SK-N-SH treated with all-trans-retinoic acid at 6 μM for 48 hours (cell line): ENCODE measurements at regions not wholly inside any gene's neighbourhood (a gene's known extent, or its start where the extent isn't known, plus 50 kb on each side); places are given as distances from the start of the nearest gene placed in this dataset.
"Not testable (repeated sequence)": the region's sequence is repeated elsewhere in the genome, so short reads cannot be mapped to it uniquely, and the experiment has no call there.

Experiments used
- ATAC-seq: fragments of 200-7000 bp; cut with Tn5 transposase; 3 replicates; pipeline ENCODE4 v1.9.1; 2020; ENCODE audit warnings: mild to moderate bottlenecking, moderate library complexity
- ARNTL ChIP-seq: fragments of 450-650 bp; formaldehyde crosslinking; IDR thresholded peaks from 2 replicates; pipeline ENCODE4 v1.5.0; 2020; ENCODE audit warnings: low read depth, mild to moderate bottlenecking, moderate library complexity, borderline replicate concordance
- BACH2 ChIP-seq: fragments of 250-450 bp; sonication (Bioruptor Pico); IDR thresholded peaks from 2 replicates; pipeline ENCODE4 v1.9.0; 2021; ENCODE audit warnings: mild to moderate bottlenecking, borderline replicate concordance
- CSDC2 ChIP-seq: fragments of 250-450 bp; sonication (Bioruptor Pico); IDR thresholded peaks from 2 replicates; pipeline ENCODE4 v1.5.0; 2020; ENCODE audit warnings: mild to moderate bottlenecking, moderate library complexity
- ESRRG ChIP-seq: fragments of 250-450 bp; sonication (Bioruptor Pico); IDR thresholded peaks from 2 replicates; pipeline ENCODE4 v1.6.1; 2021; ENCODE audit warnings: mild to moderate bottlenecking
- GLIS3 ChIP-seq: fragments of 250-450 bp; sonication (Bioruptor Pico); IDR thresholded peaks from 2 replicates; pipeline ENCODE4 v1.5.0; 2020; ENCODE audit warnings: mild to moderate bottlenecking, moderate library complexity
- ISL1 ChIP-seq: fragments of 250-450 bp; sonication (Bioruptor Pico); IDR thresholded peaks from 2 replicates; pipeline ENCODE4 v2.1.2; 2022; ENCODE audit warnings: mild to moderate bottlenecking, moderate library complexity
- OSR1 ChIP-seq: fragments of 250-450 bp; sonication (Bioruptor Pico); IDR thresholded peaks from 2 replicates; pipeline ENCODE4 v1.8.0; 2022; ENCODE audit warnings: moderate library complexity, mild to moderate bottlenecking, inconsistent platforms
- POU6F1 ChIP-seq: fragments of 250-450 bp; sonication (Bioruptor Pico); IDR thresholded peaks from 2 replicates; pipeline ENCODE4 v1.8.0; 2021; ENCODE audit warnings: low read depth, mild to moderate bottlenecking, moderate library complexity, borderline replicate concordance
- PPARA ChIP-seq: fragments of 250-450 bp; sonication (Bioruptor Pico); IDR thresholded peaks from 2 replicates; pipeline ENCODE4 v1.5.0; 2020; ENCODE audit warnings: mild to moderate bottlenecking, borderline replicate concordance
- RARB ChIP-seq: fragments of 250-450 bp; sonication (Bioruptor Pico); IDR thresholded peaks from 2 replicates; pipeline ENCODE4 v1.8.0; 2021; ENCODE audit warnings: mild to moderate bottlenecking, moderate library complexity
- SNAI2 ChIP-seq: fragments of 250-450 bp; sonication (Bioruptor Pico); IDR thresholded peaks from 2 replicates; pipeline ENCODE4 v1.5.0; 2020; ENCODE audit warnings: mild to moderate bottlenecking, moderate library complexity
- TCF4 ChIP-seq: fragments of 250-450 bp; sonication (Bioruptor Pico); IDR thresholded peaks from 2 replicates; pipeline ENCODE4 v1.8.0; 2021; ENCODE audit warnings: mild to moderate bottlenecking, moderate library complexity, borderline replicate concordance
- TSHZ2 ChIP-seq: fragments of 250-450 bp; sonication (Bioruptor Pico); IDR thresholded peaks from 2 replicates; pipeline ENCODE4 v1.5.0; 2020; ENCODE audit warnings: mild to moderate bottlenecking, moderate library complexity
- ZC3H10 ChIP-seq: fragments of 250-450 bp; sonication (Bioruptor Pico); IDR thresholded peaks from 2 replicates; pipeline ENCODE4 v1.5.1; 2021; ENCODE audit warnings: mild to moderate bottlenecking, moderate library complexity
- ZFP3 ChIP-seq: fragments of 250-450 bp; sonication (Bioruptor Pico); IDR thresholded peaks from 2 replicates; pipeline ENCODE4 v1.5.0; 2020; ENCODE audit warnings: mild to moderate bottlenecking, moderate library complexity
- ZFP30 ChIP-seq: fragments of 450-650 bp; formaldehyde crosslinking; IDR thresholded peaks from 2 replicates; pipeline ENCODE4 v1.5.0; 2022; ENCODE audit warnings: mild to moderate bottlenecking, moderate library complexity
- ZNF565 ChIP-seq: fragments of 450-650 bp; formaldehyde crosslinking; conservative IDR thresholded peaks from 2 replicates; pipeline ENCODE4 v1.5.0; 2020; ENCODE audit warnings: low read depth, mild to moderate bottlenecking, moderate library complexity
- ZNF70 ChIP-seq: fragments of 450-650 bp; formaldehyde crosslinking; IDR thresholded peaks from 2 replicates; pipeline ENCODE4 v1.5.0; 2020; ENCODE audit warnings: mild to moderate bottlenecking, moderate library complexity
- ZNF8 ChIP-seq: fragments of 450-650 bp; formaldehyde crosslinking; IDR thresholded peaks from 2 replicates; pipeline ENCODE4 v1.5.0; 2020; ENCODE audit warnings: mild to moderate bottlenecking, moderate library complexity
- TF ChIP-seq, protein P1 (sequence below): fragments of 250-450 bp; sonication (Bioruptor Pico); IDR thresholded peaks from 2 replicates; pipeline ENCODE4 v1.8.0; 2020; ENCODE audit warnings: mild to moderate bottlenecking, moderate library complexity, borderline replicate concordance
- TF ChIP-seq, protein P2 (sequence below): fragments of 250-450 bp; sonication (Bioruptor Pico); IDR thresholded peaks from 2 replicates; pipeline ENCODE4 v1.5.1; 2021; ENCODE audit warnings: mild to moderate bottlenecking, moderate library complexity
- TF ChIP-seq, protein P3 (sequence below): fragments of 250-450 bp; sonication (Bioruptor Pico); IDR thresholded peaks from 2 replicates; pipeline ENCODE4 v1.5.1; 2020; ENCODE audit warnings: low read depth, mild to moderate bottlenecking, moderate library complexity

- TF ChIP-seq ZC3H10 (CRISPR knock-in tag), result no peak
- no peak for TF ChIP-seq ISL1 (CRISPR knock-in tag)
- no peak for TF ChIP-seq CSDC2 (CRISPR knock-in tag)
- no peak for TF ChIP-seq ZNF8 (CRISPR knock-in tag)
- TF ChIP-seq BACH2, result no peak
- TF ChIP-seq ZFP30 (CRISPR knock-in tag), result no peak
- TF ChIP-seq ESRRG (CRISPR knock-in tag), result no peak
- TF ChIP-seq TSHZ2, result no peak
- TF ChIP-seq ZNF70, result no peak
- no peak for TF ChIP-seq GLIS3 (CRISPR knock-in tag)
- TF ChIP-seq POU6F1, result no peak
- TF ChIP-seq ZNF565 (CRISPR knock-in tag), result no peak
- TF ChIP-seq, protein P1, sequence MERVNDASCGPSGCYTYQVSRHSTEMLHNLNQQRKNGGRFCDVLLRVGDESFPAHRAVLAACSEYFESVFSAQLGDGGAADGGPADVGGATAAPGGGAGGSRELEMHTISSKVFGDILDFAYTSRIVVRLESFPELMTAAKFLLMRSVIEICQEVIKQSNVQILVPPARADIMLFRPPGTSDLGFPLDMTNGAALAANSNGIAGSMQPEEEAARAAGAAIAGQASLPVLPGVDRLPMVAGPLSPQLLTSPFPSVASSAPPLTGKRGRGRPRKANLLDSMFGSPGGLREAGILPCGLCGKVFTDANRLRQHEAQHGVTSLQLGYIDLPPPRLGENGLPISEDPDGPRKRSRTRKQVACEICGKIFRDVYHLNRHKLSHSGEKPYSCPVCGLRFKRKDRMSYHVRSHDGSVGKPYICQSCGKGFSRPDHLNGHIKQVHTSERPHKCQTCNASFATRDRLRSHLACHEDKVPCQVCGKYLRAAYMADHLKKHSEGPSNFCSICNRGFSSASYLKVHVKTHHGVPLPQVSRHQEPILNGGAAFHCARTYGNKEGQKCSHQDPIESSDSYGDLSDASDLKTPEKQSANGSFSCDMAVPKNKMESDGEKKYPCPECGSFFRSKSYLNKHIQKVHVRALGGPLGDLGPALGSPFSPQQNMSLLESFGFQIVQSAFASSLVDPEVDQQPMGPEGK (CRISPR knock-in tag), result no peak
- TF ChIP-seq OSR1 (CRISPR knock-in tag), result no peak
- no peak for TF ChIP-seq TCF4 (CRISPR knock-in tag)
- TF ChIP-seq, protein P2, sequence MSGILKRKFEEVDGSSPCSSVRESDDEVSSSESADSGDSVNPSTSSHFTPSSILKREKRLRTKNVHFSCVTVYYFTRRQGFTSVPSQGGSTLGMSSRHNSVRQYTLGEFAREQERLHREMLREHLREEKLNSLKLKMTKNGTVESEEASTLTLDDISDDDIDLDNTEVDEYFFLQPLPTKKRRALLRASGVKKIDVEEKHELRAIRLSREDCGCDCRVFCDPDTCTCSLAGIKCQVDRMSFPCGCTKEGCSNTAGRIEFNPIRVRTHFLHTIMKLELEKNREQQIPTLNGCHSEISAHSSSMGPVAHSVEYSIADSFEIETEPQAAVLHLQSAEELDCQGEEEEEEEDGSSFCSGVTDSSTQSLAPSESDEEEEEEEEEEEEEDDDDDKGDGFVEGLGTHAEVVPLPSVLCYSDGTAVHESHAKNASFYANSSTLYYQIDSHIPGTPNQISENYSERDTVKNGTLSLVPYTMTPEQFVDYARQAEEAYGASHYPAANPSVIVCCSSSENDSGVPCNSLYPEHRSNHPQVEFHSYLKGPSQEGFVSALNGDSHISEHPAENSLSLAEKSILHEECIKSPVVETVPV (CRISPR knock-in tag), result no peak
- TF ChIP-seq ZFP3 (CRISPR knock-in tag), result no peak
- TF ChIP-seq RARB (CRISPR knock-in tag), result no peak
- no peak for TF ChIP-seq PPARA (CRISPR knock-in tag)
- ATAC-seq, result no peak
Measured at GRCh38 chr2:82954868-82955267, 1504.2 kb downstream of the SUCLG1 start.

- no peak for ATAC-seq
Measured at GRCh38 chr2:82939211-82939610, 1519.9 kb downstream of the SUCLG1 start.

DNA sequence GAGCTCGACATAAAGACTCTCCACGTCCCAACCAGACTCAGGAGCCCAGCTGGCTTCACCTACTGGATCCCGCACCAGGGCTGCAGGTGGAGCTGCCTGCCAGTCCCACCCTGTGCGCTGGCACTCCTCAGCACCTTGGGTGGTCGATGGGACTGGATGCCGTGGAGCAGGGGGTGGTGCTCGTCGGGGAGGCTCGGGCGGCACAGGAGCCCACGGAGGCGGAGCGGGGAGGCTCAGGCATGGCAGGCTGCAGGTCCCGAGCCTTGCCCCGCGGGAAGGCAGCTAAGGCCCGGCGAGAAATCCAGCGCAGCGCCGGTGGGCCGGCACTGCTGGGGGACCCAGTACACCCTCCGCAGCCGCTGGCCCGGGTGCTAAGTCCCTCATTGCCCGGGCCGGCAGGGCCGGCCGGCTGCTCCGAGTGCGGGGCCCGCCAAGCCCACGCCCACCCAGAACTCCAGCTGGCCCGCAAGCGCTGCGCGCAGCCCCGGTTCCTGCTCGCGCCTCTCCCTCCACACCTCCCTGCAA is 1520.7 kb downstream of the SUCLG1 start:
- not testable (repeated sequence) for ATAC-seq

More at GRCh38 chr2:82939211-82939610, 1519.9 kb downstream of the SUCLG1 start:
- no peak for TF ChIP-seq CSDC2 (CRISPR knock-in tag)

- ATAC-seq, result no peak
- TF ChIP-seq ISL1 (CRISPR knock-in tag), result no peak
- no peak for TF ChIP-seq ARNTL (CRISPR knock-in tag)
- TF ChIP-seq ZC3H10 (CRISPR knock-in tag), result no peak
- no peak for TF ChIP-seq TSHZ2
- no peak for TF ChIP-seq ESRRG (CRISPR knock-in tag)
- TF ChIP-seq ZNF8 (CRISPR knock-in tag), result no peak
- TF ChIP-seq, protein P3, sequence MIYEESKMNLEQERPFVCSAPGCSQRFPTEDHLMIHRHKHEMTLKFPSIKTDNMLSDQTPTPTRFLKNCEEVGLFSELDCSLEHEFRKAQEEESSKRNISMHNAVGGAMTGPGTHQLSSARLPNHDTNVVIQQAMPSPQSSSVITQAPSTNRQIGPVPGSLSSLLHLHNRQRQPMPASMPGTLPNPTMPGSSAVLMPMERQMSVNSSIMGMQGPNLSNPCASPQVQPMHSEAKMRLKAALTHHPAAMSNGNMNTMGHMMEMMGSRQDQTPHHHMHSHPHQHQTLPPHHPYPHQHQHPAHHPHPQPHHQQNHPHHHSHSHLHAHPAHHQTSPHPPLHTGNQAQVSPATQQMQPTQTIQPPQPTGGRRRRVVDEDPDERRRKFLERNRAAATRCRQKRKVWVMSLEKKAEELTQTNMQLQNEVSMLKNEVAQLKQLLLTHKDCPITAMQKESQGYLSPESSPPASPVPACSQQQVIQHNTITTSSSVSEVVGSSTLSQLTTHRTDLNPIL (CRISPR knock-in tag), result no peak
- no peak for TF ChIP-seq PPARA (CRISPR knock-in tag)
- TF ChIP-seq ZNF565 (CRISPR knock-in tag), result no peak
- no peak for TF ChIP-seq RARB (CRISPR knock-in tag)
- TF ChIP-seq TCF4 (CRISPR knock-in tag), result no peak
- TF ChIP-seq ZNF70, result no peak
- no peak for TF ChIP-seq BACH2
- no peak for TF ChIP-seq ZFP3 (CRISPR knock-in tag)
- TF ChIP-seq, protein P1 (CRISPR knock-in tag), result no peak
- no peak for TF ChIP-seq SNAI2
Measured at GRCh38 chr2:82913566-82913965, 1545.5 kb downstream of the SUCLG1 start.
